Endodermal cell (in vitro differentiated cells): ENCODE measurements at regions not wholly inside any gene's neighbourhood (a gene's known extent, or its start where the extent isn't known, plus 50 kb on each side); places are given as distances from the start of the nearest gene placed in this dataset.

Source experiments
- DNase-seq: peaks from one replicate; pipeline ENCODE4 v3.0.0-alpha.2; 2017
- H3K27ac ChIP-seq: 2 replicates; pipeline ENCODE4 v1.5.1; 2013; ENCODE audit warnings: mild to moderate bottlenecking, low read depth, low read length, moderate library complexity
- H3K27me3 ChIP-seq: 2 replicates; pipeline ENCODE4 v1.6.1; 2013; ENCODE audit warnings: mild to moderate bottlenecking, low read length, moderate library complexity; ENCODE audit not compliant: insufficient read depth, control insufficient read depth, poor library complexity, severe bottlenecking
- H3K36me3 ChIP-seq: 2 replicates; pipeline ENCODE4 v1.7.0; 2013; ENCODE audit warnings: mild to moderate bottlenecking, low read length, moderate library complexity; ENCODE audit not compliant: control insufficient read depth, insufficient read depth
- H3K4me1 ChIP-seq: one replicate; pipeline ENCODE4 v1.7.0; 2013; ENCODE audit warnings: low read length; ENCODE audit not compliant: control insufficient read depth, insufficient read depth
- H3K4me3 ChIP-seq: 2 replicates; pipeline ENCODE4 v1.5.1; 2013; ENCODE audit warnings: mild to moderate bottlenecking, low read length, moderate library complexity
- H3K9ac ChIP-seq: 2 replicates; pipeline ENCODE4 v1.6.1; 2013; ENCODE audit warnings: mild to moderate bottlenecking, low read length, moderate library complexity; ENCODE audit not compliant: poor library complexity, severe bottlenecking; ENCODE audit errors: extremely low read depth
- H3K9me3 ChIP-seq: 2 replicates; pipeline ENCODE4 v1.6.1; 2013; ENCODE audit warnings: mild to moderate bottlenecking, low read length, moderate library complexity; ENCODE audit not compliant: control insufficient read depth
- H3K27ac Mint-ChIP-seq: 2 replicates; pipeline ENCODE4 v1.8.0; 2020; ENCODE audit warnings: mixed read lengths
- H3K27me3 Mint-ChIP-seq: 2 replicates; pipeline ENCODE4 v1.8.0; 2021; ENCODE audit warnings: mild to moderate bottlenecking, mixed read lengths; ENCODE audit not compliant: insufficient read depth
- H3K36me3 Mint-ChIP-seq: 2 replicates; pipeline ENCODE4 v1.8.0; 2020; ENCODE audit warnings: low read depth, mixed read lengths
- H3K4me1 Mint-ChIP-seq: 2 replicates; pipeline ENCODE4 v1.8.0; 2020; ENCODE audit warnings: mixed read lengths
- H3K4me3 Mint-ChIP-seq: 2 replicates; pipeline ENCODE4 v1.8.0; 2020; ENCODE audit warnings: mild to moderate bottlenecking, moderate library complexity, mixed read lengths
- H3K9me3 Mint-ChIP-seq: 2 replicates; pipeline ENCODE4 v1.8.0; 2020; ENCODE audit warnings: mild to moderate bottlenecking, mixed read lengths
- WGBS, 2 experiments: methylation state at CpG; one replicate each; pipeline versions ENCODE4 v1.1.5 to v1.1.7; 2013; ENCODE audit warnings: missing lambda C conversion rate in 2 of 2, mixed read lengths in 1 of 2; ENCODE audit not compliant: insufficient coverage in 1 of 2, insufficient read length in 1 of 2; 5-methylcytosine and 5-hydroxymethylcytosine counted together
- TF ChIP-seq, protein P1 (sequence below): fragments of 200-600 bp; sonication (generic); conservative IDR thresholded peaks from 2 replicates; pipeline ENCODE4 v1.5.0; 2021; ENCODE audit warnings: antibody characterized with exemption, mild to moderate bottlenecking

DNA sequence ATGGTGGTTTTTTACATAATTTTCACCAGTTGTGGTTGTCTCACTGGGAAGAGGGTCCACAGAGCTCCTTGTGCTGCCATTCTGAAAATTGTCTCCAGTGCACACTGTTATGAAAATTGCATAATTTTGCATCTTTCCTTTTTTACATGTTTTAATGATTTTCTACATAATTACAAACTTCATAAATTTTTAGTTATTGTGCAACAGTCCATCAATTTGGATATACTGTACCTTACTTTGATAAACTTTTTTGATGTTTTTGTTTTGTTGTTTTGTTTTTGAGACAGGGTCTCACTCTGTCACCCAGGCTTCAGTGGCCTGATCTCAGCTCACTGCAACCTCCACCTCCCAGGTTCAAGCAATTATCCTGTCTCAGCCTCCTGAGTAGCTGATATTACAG, 70.6 kb upstream of the AUTS2 start:
- no peaks in the 10 kb centered on the region for H3K27me3 ChIP-seq
- peaks cover 4% of the 10 kb centered on the region for H3K4me1 ChIP-seq
- Mint-ChIP-seq H3K4me3 (no peak overlapping the region), H3K36me3 (no peaks in the 10 kb centered on the region), H3K27me3 (no peaks in the 10 kb centered on the region), H3K4me1 (peaks cover 16% of the 10 kb centered on the region), H3K9me3 (no peaks in the 10 kb centered on the region), H3K27ac (no peak overlapping the region)
- no peaks in the 10 kb centered on the region for H3K36me3 ChIP-seq
- H3K27ac ChIP-seq: no peak overlapping the region
- no peak overlapping the region for H3K4me3 ChIP-seq
- no peak overlapping the region for H3K9ac ChIP-seq
- TF ChIP-seq, protein P1, sequence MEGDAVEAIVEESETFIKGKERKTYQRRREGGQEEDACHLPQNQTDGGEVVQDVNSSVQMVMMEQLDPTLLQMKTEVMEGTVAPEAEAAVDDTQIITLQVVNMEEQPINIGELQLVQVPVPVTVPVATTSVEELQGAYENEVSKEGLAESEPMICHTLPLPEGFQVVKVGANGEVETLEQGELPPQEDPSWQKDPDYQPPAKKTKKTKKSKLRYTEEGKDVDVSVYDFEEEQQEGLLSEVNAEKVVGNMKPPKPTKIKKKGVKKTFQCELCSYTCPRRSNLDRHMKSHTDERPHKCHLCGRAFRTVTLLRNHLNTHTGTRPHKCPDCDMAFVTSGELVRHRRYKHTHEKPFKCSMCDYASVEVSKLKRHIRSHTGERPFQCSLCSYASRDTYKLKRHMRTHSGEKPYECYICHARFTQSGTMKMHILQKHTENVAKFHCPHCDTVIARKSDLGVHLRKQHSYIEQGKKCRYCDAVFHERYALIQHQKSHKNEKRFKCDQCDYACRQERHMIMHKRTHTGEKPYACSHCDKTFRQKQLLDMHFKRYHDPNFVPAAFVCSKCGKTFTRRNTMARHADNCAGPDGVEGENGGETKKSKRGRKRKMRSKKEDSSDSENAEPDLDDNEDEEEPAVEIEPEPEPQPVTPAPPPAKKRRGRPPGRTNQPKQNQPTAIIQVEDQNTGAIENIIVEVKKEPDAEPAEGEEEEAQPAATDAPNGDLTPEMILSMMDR: no peak
- no peaks in the 10 kb centered on the region for H3K9me3 ChIP-seq
- peak; percentile 1 for DNase-seq

GRCh38 chr7:69531050-69531449, 67.2 kb upstream of the AUTS2 start:
- 83 to 87% methylated on average over 2 to 3 of the region's 3 CpGs for WGBS, 2 experiments
- H3K4me3 ChIP-seq: no peak overlapping the region
- DNase-seq: peak; percentile 8
- Mint-ChIP-seq H3K27ac (no peak overlapping the region), H3K36me3 (no peaks in the 10 kb centered on the region), H3K4me1 (peaks cover 20% of the 10 kb centered on the region), H3K4me3 (no peak overlapping the region), H3K27me3 (no peaks in the 10 kb centered on the region), H3K9me3 (no peaks in the 10 kb centered on the region)
- TF ChIP-seq, protein P1: no peak
- peaks cover 2% of the 10 kb centered on the region for H3K4me1 ChIP-seq
- H3K27ac ChIP-seq: no peak overlapping the region
- H3K9me3 ChIP-seq: no peaks in the 10 kb centered on the region
- no peaks in the 10 kb centered on the region for H3K36me3 ChIP-seq
- no peaks in the 10 kb centered on the region for H3K27me3 ChIP-seq
- H3K9ac ChIP-seq: no peak overlapping the region

DNA sequence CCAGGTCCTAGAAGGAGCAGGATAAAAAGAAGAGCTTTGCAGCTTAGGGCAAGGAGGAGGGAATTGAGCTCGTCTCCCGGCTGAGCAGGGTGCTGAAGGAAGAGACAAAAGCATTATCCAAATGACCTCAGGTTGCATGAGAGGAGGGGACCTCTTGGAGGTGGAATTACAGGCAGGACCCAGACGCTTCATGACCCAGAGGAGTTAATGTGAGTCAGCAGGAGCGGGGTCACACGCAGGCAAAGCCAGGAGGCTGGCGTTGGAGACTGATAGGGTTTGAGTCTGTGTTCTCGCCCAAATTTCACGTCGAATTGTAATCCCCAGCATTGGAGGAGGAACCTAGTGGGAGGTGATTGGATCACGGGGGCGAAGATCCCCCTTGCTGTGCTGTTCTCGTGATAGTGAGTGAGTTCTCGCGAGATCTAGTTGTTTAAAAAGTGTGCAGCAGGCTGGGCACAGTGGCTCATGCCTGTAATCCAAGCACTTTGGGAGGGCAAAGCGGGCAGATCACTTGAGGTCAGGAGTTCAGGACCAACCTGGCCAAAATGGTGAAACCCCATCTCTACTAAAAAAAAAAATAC, 63.7 kb upstream of the AUTS2 start:
- no peak overlapping the region for H3K9ac ChIP-seq
- no peak overlapping the region for H3K4me3 ChIP-seq
- Mint-ChIP-seq H3K27ac (peak overlapping the region; percentile 69), H3K36me3 (no peaks in the 10 kb centered on the region), H3K4me1 (peaks cover 18% of the 10 kb centered on the region), H3K27me3 (peaks cover 5% of the 10 kb centered on the region), H3K4me3 (peak overlapping the region; percentile 25), H3K9me3 (no peaks in the 10 kb centered on the region)
- no peaks in the 10 kb centered on the region for H3K9me3 ChIP-seq
- no peaks in the 10 kb centered on the region for H3K4me1 ChIP-seq
- peak; percentile 84 for DNase-seq
- H3K36me3 ChIP-seq: no peaks in the 10 kb centered on the region
- no peaks in the 10 kb centered on the region for H3K27me3 ChIP-seq
- TF ChIP-seq, protein P1: no peak
- 37 to 49% methylated on average over 7 to 15 of the region's 15 CpGs for WGBS, 2 experiments
- no peak overlapping the region for H3K27ac ChIP-seq
